ENCODE measurements at regions not wholly inside any gene's neighbourhood (a gene's known extent, or its start where the extent isn't known, plus 50 kb on each side); places are given as distances from the start of the nearest gene placed in this dataset.

DNA sequence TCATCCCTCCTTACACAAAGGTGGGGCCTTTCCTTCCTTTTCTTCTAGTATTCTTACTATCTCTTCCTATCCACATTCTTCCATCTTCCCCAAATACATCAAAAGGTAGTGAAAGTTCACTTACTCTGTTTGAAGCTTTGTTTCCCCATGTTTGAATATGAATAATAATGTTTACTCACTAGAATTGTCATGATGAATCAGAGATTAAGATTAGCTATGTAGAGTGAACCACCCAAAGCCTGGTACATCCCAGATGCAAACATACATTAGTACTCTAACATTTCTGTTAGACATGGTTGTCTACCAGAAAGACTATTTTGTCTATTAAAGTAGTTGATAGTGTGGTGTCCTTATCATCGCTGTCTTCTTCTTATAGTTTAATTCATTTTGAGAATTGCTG lies 327.1 kb upstream of the TBC1D5 start:
- H3K4me3 Mint-ChIP-seq: no peak overlapping the region
- H3K4me1 Mint-ChIP-seq (ENCODE audit: low read depth): no peaks in the 10 kb centered on the region
- H3K27me3 ChIP-seq (ENCODE audit: control insufficient read depth in 1 of 2, insufficient read depth in 2 of 2, low read length in 2 of 2): no peaks in the 10 kb centered on the region
- H3K27ac Mint-ChIP-seq: no peak overlapping the region
- H3K36me3 Mint-ChIP-seq (ENCODE audit: low read depth): no peaks in the 10 kb centered on the region
- no peaks in the 10 kb centered on the region for H3K4me1 ChIP-seq (ENCODE audit: insufficient read depth, low read length)
- ATAC-seq (ENCODE audit: poor library complexity) (no peak), DNase-seq (no peak)
- POLR2A ChIA-PET: no interaction called here
- no peaks in the 10 kb centered on the region for H3K36me3 ChIP-seq (ENCODE audit: insufficient read depth, low read length)
- CTCF ChIA-PET: no interaction called here
- TF ChIP-seq, protein P1, sequence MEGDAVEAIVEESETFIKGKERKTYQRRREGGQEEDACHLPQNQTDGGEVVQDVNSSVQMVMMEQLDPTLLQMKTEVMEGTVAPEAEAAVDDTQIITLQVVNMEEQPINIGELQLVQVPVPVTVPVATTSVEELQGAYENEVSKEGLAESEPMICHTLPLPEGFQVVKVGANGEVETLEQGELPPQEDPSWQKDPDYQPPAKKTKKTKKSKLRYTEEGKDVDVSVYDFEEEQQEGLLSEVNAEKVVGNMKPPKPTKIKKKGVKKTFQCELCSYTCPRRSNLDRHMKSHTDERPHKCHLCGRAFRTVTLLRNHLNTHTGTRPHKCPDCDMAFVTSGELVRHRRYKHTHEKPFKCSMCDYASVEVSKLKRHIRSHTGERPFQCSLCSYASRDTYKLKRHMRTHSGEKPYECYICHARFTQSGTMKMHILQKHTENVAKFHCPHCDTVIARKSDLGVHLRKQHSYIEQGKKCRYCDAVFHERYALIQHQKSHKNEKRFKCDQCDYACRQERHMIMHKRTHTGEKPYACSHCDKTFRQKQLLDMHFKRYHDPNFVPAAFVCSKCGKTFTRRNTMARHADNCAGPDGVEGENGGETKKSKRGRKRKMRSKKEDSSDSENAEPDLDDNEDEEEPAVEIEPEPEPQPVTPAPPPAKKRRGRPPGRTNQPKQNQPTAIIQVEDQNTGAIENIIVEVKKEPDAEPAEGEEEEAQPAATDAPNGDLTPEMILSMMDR (IDR thresholded peaks at IDR 0.05): no peak
- no peaks in the 10 kb centered on the region for H3K9me3 Mint-ChIP-seq
- no peaks in the 10 kb centered on the region for H3K9me3 ChIP-seq (ENCODE audit: control insufficient read depth in 1 of 2, insufficient read depth in 1 of 2, low read length in 2 of 2)
- no peak overlapping the region for H3K27ac ChIP-seq (ENCODE audit: low read depth in 1 of 2, low read length in 2 of 2)
- no peak overlapping the region for H3K4me3 ChIP-seq (ENCODE audit: low read length)
- intact Hi-C loops (cut with DNase I, micrococcal nuclease): no loop called here
- H3K27me3 Mint-ChIP-seq: no peaks in the 10 kb centered on the region

- no peak overlapping the region for H3K27ac Mint-ChIP-seq
- no peak overlapping the region for H3K27ac ChIP-seq (ENCODE audit: low read depth in 1 of 2, low read length in 2 of 2)
- POLR2A ChIA-PET: no interaction called here
- no peaks in the 10 kb centered on the region for H3K36me3 ChIP-seq (ENCODE audit: insufficient read depth, low read length)
- no peaks in the 10 kb centered on the region for H3K36me3 Mint-ChIP-seq (ENCODE audit: low read depth)
- H3K27me3 Mint-ChIP-seq: no peaks in the 10 kb centered on the region
- CTCF ChIA-PET: no interaction called here
- no peaks in the 10 kb centered on the region for H3K27me3 ChIP-seq (ENCODE audit: control insufficient read depth in 1 of 2, insufficient read depth in 2 of 2, low read length in 2 of 2)
- H3K4me3 Mint-ChIP-seq: no peak overlapping the region
- TF ChIP-seq, protein P1 (IDR thresholded peaks at IDR 0.05): no peak
- H3K9me3 Mint-ChIP-seq: no peaks in the 10 kb centered on the region
- H3K4me1 Mint-ChIP-seq (ENCODE audit: low read depth): no peaks in the 10 kb centered on the region
- no peaks in the 10 kb centered on the region for H3K9me3 ChIP-seq (ENCODE audit: control insufficient read depth in 1 of 2, insufficient read depth in 1 of 2, low read length in 2 of 2)
- intact Hi-C loops (cut with DNase I, micrococcal nuclease): no loop called here
- DNase-seq (no peak), ATAC-seq (ENCODE audit: poor library complexity) (no peak)
- no peak overlapping the region for H3K4me3 ChIP-seq (ENCODE audit: low read length)
- H3K4me1 ChIP-seq (ENCODE audit: insufficient read depth, low read length): no peaks in the 10 kb centered on the region
Measured at GRCh38 chr3:18066899-18067582, 324.6 kb upstream of the TBC1D5 start.

- Mint-ChIP-seq H3K4me1 (ENCODE audit: low read depth) (no peaks in the 10 kb centered on the region), H3K9me3 (no peaks in the 10 kb centered on the region), H3K27me3 (no peaks in the 10 kb centered on the region), H3K4me3 (no peak overlapping the region), H3K27ac (no peak overlapping the region), H3K36me3 (ENCODE audit: low read depth) (no peaks in the 10 kb centered on the region)
- TF ChIP-seq, protein P1 (IDR thresholded peaks at IDR 0.05): no peak
- intact Hi-C loops (cut with DNase I, micrococcal nuclease): no loop called here
- H3K27me3 ChIP-seq (ENCODE audit: control insufficient read depth in 1 of 2, insufficient read depth in 2 of 2, low read length in 2 of 2): no peaks in the 10 kb centered on the region
- CTCF ChIA-PET: no interaction called here
- H3K9me3 ChIP-seq (ENCODE audit: control insufficient read depth in 1 of 2, insufficient read depth in 1 of 2, low read length in 2 of 2): no peaks in the 10 kb centered on the region
- POLR2A ChIA-PET: no interaction called here
- H3K4me3 ChIP-seq (ENCODE audit: low read length): no peak overlapping the region
- H3K27ac ChIP-seq (ENCODE audit: low read depth in 1 of 2, low read length in 2 of 2): no peak overlapping the region
- no peaks in the 10 kb centered on the region for H3K4me1 ChIP-seq (ENCODE audit: insufficient read depth, low read length)
- ATAC-seq (ENCODE audit: poor library complexity) (no peak), DNase-seq (no peak)
- no peaks in the 10 kb centered on the region for H3K36me3 ChIP-seq (ENCODE audit: insufficient read depth, low read length)
Measured at GRCh38 chr3:18064586-18064985, 322.2 kb upstream of the TBC1D5 start.
